SK-N-SH (cell line): ENCODE measurements at regions not wholly inside any gene's neighbourhood (a gene's known extent, or its start where the extent isn't known, plus 50 kb on each side); places are given as distances from the start of the nearest gene placed in this dataset.

ENCODE experiments used
- CTCF ChIA-PET: fragments of 300-600, 350-600 bp; formaldehyde crosslinking; extraction: SDS; loops from one replicate; lab custom pipeline; 2021; lab: Yijun Ruan, JAX
- POLR2A ChIA-PET: fragments of 350-600 bp; sonication (Branson Sonifier 250); formaldehyde crosslinking; extraction: SDS; loops from one replicate; lab custom pipeline; 2020; ENCODE audit warnings: antibody characterized with exemption, inconsistent platforms; lab: Yijun Ruan, JAX
- DNase-seq: peaks from one replicate; pipeline ENCODE4 v3.0.0; 2012
- H2AFZ ChIP-seq: fragments of 200-600 bp; sonication (generic); 2 replicates; pipeline ENCODE4 v1.8.1; 2016; ENCODE audit warnings: antibody characterized with exemption, mild to moderate bottlenecking, low read depth
- H3F3A ChIP-seq: fragments of 200-600 bp; sonication (generic); replicated peaks from 2 replicates; pipeline ENCODE3; 2016; ENCODE audit warnings: antibody characterized with exemption, mild to moderate bottlenecking; ENCODE audit not compliant: insufficient read depth
- H3K27ac ChIP-seq, 2 experiments: fragments of 200-500 bp in 1 of 2; fragments of 200-600 bp in 1 of 2; sonication (Bioruptor generic) in 1 of 2; sonication (generic), shearing (Covaris generic) in 1 of 2; 2 replicates each; pipeline versions ENCODE4 v1.5.1 to v1.6.1; 2014 to 2016; ENCODE audit warnings: low read depth in 2 of 2, inconsistent platforms in 1 of 2, low read length in 1 of 2, mild to moderate bottlenecking in 1 of 2, mixed read lengths in 1 of 2
- H3K27me3 ChIP-seq: fragments of 200-600 bp; sonication (generic), shearing (Covaris generic); 2 replicates; pipeline ENCODE4 v1.6.1; 2016; ENCODE audit warnings: mixed run types; ENCODE audit not compliant: insufficient read depth
- H3K36me3 ChIP-seq, 2 experiments: fragments of 200-500 bp in 1 of 2; fragments of 200-600 bp in 1 of 2; sonication (Bioruptor generic) in 1 of 2; sonication (generic) in 1 of 2; replicated peaks in 1 of 2; 2 replicates each; pipeline versions ENCODE3 to v1.5.1; 2014 to 2016; ENCODE audit warnings: low read length in 1 of 2, mild to moderate bottlenecking in 1 of 2; ENCODE audit not compliant: insufficient read depth in 2 of 2, control insufficient read depth in 1 of 2
- H3K4me1 ChIP-seq, 2 experiments: fragments of 200-500 bp in 1 of 2; fragments of 200-600 bp in 1 of 2; sonication (Bioruptor generic) in 1 of 2; sonication (generic), shearing (Covaris generic) in 1 of 2; 2 replicates each; pipeline versions ENCODE4 v1.5.1 to v1.6.1; 2014 to 2016; ENCODE audit warnings: low read depth in 1 of 2, low read length in 1 of 2, mixed run types in 1 of 2; ENCODE audit not compliant: insufficient read depth in 2 of 2, control insufficient read depth in 1 of 2
- H3K4me2 ChIP-seq: fragments of 200-600 bp; sonication (generic), shearing (Covaris generic); 2 replicates; pipeline ENCODE4 v1.6.1; 2017; ENCODE audit warnings: mixed run types
- H3K4me3 ChIP-seq, 2 experiments: fragments of 200-500 bp in 1 of 2; fragments of 200-600 bp in 1 of 2; sonication (Bioruptor generic) in 1 of 2; sonication (generic), shearing (Covaris generic) in 1 of 2; 2 replicates each; pipeline versions ENCODE4 v1.5.1 to v1.8.1; 2014 to 2016; ENCODE audit warnings: low read depth in 2 of 2, inconsistent platforms in 1 of 2, low read length in 1 of 2, mild to moderate bottlenecking in 1 of 2, mixed read lengths in 1 of 2, moderate library complexity in 1 of 2
- H3K79me2 ChIP-seq: fragments of 200-600 bp; sonication (generic); 2 replicates; pipeline ENCODE4 v1.8.1; 2017; ENCODE audit warnings: mild to moderate bottlenecking; ENCODE audit not compliant: insufficient read depth
- H3K9ac ChIP-seq: fragments of 200-600 bp; sonication (generic); 2 replicates; pipeline ENCODE4 v1.6.1; 2017; ENCODE audit warnings: mixed run types
- H3K9me2 ChIP-seq: fragments of 200-600 bp; sonication (generic); 2 replicates; pipeline ENCODE4 v1.6.1; 2017; ENCODE audit warnings: mixed run types
- H3K9me3 ChIP-seq: fragments of 200-600 bp; sonication (generic); 2 replicates; pipeline ENCODE4 v1.6.1; 2017; ENCODE audit warnings: mixed run types, mild to moderate bottlenecking, moderate library complexity
- H4K20me1 ChIP-seq: fragments of 200-600 bp; sonication (generic); 2 replicates; pipeline ENCODE4 v1.6.1; 2017; ENCODE audit warnings: mild to moderate bottlenecking, mixed run types; ENCODE audit not compliant: insufficient read depth
- EZH2phosphoT487 ChIP-seq: fragments of 200-600 bp; sonication (generic); IDR thresholded peaks from 2 replicates; pipeline ENCODE4 v1.6.1; 2017; ENCODE audit warnings: low read depth, mixed run types, mild to moderate bottlenecking, antibody characterized with exemption, moderate library complexity, borderline replicate concordance
- GATA2 ChIP-seq: sonication (generic); formaldehyde crosslinking; IDR thresholded peaks from 2 replicates; pipeline ENCODE4 v1.5.0; 2020; ENCODE audit warnings: mild to moderate bottlenecking, missing genetic modification reagents
- IRF3 ChIP-seq: fragments of 150-350 bp; IDR thresholded peaks from 2 replicates; pipeline ENCODE4 v1.6.1; 2016; ENCODE audit warnings: mild to moderate bottlenecking, low read depth, low read length
- NFIC ChIP-seq: IDR thresholded peaks from 2 replicates; pipeline ENCODE4 v1.4.0; 2012; ENCODE audit warnings: borderline replicate concordance
- REST ChIP-seq: IDR thresholded peaks from 2 replicates; pipeline ENCODE4 v1.6.1; 2012; ENCODE audit warnings: mild to moderate bottlenecking, low read depth, low read length, moderate library complexity
- RFX5 ChIP-seq: IDR thresholded peaks from 2 replicates; pipeline ENCODE4 v1.6.1; 2012; ENCODE audit warnings: mild to moderate bottlenecking, improper control_type of control experiment, low read length
- RXRA ChIP-seq: IDR thresholded peaks from 2 replicates; pipeline ENCODE4 v1.4.0; 2012; ENCODE audit warnings: low read depth, mild to moderate bottlenecking, borderline replicate concordance
- SMC3 ChIP-seq: IDR thresholded peaks from 2 replicates; pipeline ENCODE4 v1.6.1; 2012; ENCODE audit warnings: low read depth, low read length, improper control_type of control experiment
- YY1 ChIP-seq: IDR thresholded peaks from 2 replicates; pipeline ENCODE4 v1.4.0; 2012; ENCODE audit warnings: low read depth, mild to moderate bottlenecking
- WGBS: methylation state at CpG from one replicate; pipeline ENCODE4 v1.1.6; 2017; ENCODE audit warnings: low lambda C conversion rate; 5-methylcytosine and 5-hydroxymethylcytosine counted together

- no peak for TF ChIP-seq REST
- TF ChIP-seq, all 33 proteins: peak for 0
Measured at GRCh38 chr3:83567935-83568334, 1390.9 kb upstream of the CADM2 start (continued).

GRCh38 chr3:83581546-83581945 is 1377.2 kb upstream of the CADM2 start:
- H3K4me3 ChIP-seq = no peak overlapping the region
- POLR2A ChIA-PET = no interaction called here
- no peaks in the 10 kb centered on the region for H3K79me2 ChIP-seq
- H3K9me2 ChIP-seq = no peaks in the 10 kb centered on the region
- WGBS = 0% methylated on average over 3 of the region's 3 CpGs
- no peaks in the 10 kb centered on the region for H3K36me3 ChIP-seq
- no peak for DNase-seq
- H3K27ac ChIP-seq = no peak overlapping the region
- H2AFZ ChIP-seq = no peak overlapping the region
- no peak overlapping the region for H3K9ac ChIP-seq
- H3K4me2 ChIP-seq = no peak overlapping the region
- H3K9me3 ChIP-seq = no peaks in the 10 kb centered on the region
- H3F3A ChIP-seq = no peaks in the 10 kb centered on the region
- CTCF ChIA-PET = no interaction called here
- H3K27me3 ChIP-seq = no peaks in the 10 kb centered on the region
- no peaks in the 10 kb centered on the region for H3K4me1 ChIP-seq
- TF ChIP-seq YY1 (no peak), RFX5 (no peak), GATA2 (no peak), IRF3 (no peak), SMC3 (no peak)
- H4K20me1 ChIP-seq = no peaks in the 10 kb centered on the region

GRCh38 chr3:83601704-83602103 is 1357.1 kb upstream of the CADM2 start:
- H3K9me3 ChIP-seq = no peaks in the 10 kb centered on the region
- H3K4me2 ChIP-seq = 0 out of 2 replicates have a peak overlapping the region, but pooled peaks have one; percentile 36
- H3K36me3 ChIP-seq = no peaks in the 10 kb centered on the region
- no peaks in the 10 kb centered on the region for H3K79me2 ChIP-seq
- H3F3A ChIP-seq = no peaks in the 10 kb centered on the region
- ChIA-PET CTCF (no interaction called here), POLR2A (interaction anchor here (0.9 kb wide), 1 partner anchor 139 kb away, joined by 3 read pairs; no protein-coding TSS in a partner anchor)
- no peak overlapping the region for H3K4me3 ChIP-seq
- H2AFZ ChIP-seq = no peak overlapping the region
- no peaks in the 10 kb centered on the region for H3K4me1 ChIP-seq
- H3K9ac ChIP-seq = no peak overlapping the region
- 3% methylated on average over 2 of the region's 2 CpGs for WGBS
- H4K20me1 ChIP-seq = no peaks in the 10 kb centered on the region
- H3K27me3 ChIP-seq = no peaks in the 10 kb centered on the region
- H3K27ac ChIP-seq = no peak overlapping the region
- 0 out of 2 replicates have a peak, but pooled peaks cover 3% of the 10 kb centered on the region for H3K9me2 ChIP-seq
- DNase-seq = no peak
- no peak for TF ChIP-seq SMC3
- TF ChIP-seq GATA2 = no peak
- TF ChIP-seq RXRA = no peak
- no peak for TF ChIP-seq NFIC
- no peak for TF ChIP-seq EZH2phosphoT487
